GM19372 (cell line): ENCODE measurements at regions not wholly inside any gene's neighbourhood (a gene's known extent, or its start where the extent isn't known, plus 50 kb on each side); places are given as distances from the start of the nearest gene placed in this dataset.

Experiments
- ATAC-seq: cut with Tn5 transposase; IDR thresholded peaks from one replicate; pipeline ENCODE4 v1.9.1; 2021; ENCODE audit warnings: mild to moderate bottlenecking, low read depth, moderate library complexity; ENCODE audit not compliant: unreplicated experiment

GRCh38 chr19:28526038-28526437 is 686.9 kb downstream of the UQCRFS1 start:
- no peak for ATAC-seq

- no peak for ATAC-seq
Observed at GRCh38 chr19:28523619-28524018, 689.3 kb downstream of the UQCRFS1 start.

DNA sequence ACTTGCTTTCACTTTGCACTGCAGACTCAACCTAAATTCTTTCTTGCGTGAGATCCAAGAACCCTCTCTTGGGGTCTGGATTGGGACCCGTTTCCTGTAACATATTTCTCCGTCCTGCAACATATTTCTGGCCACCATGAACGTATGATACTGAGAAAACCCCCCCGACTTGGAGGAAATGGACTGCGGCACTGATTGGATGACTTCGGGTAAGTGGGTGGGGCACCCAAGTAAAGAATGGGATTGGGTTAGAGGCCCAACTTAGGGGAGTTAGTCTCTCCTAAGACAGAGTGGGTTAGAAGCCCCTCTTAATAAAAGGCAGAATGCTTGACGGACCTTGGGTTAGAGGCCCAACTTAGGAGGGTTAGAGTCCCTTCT is 690.4 kb downstream of the UQCRFS1 start:
- ATAC-seq: no peak

- no peak for ATAC-seq
Observed at GRCh38 chr19:28521614-28522544, 691.1 kb downstream of the UQCRFS1 start.

DNA sequence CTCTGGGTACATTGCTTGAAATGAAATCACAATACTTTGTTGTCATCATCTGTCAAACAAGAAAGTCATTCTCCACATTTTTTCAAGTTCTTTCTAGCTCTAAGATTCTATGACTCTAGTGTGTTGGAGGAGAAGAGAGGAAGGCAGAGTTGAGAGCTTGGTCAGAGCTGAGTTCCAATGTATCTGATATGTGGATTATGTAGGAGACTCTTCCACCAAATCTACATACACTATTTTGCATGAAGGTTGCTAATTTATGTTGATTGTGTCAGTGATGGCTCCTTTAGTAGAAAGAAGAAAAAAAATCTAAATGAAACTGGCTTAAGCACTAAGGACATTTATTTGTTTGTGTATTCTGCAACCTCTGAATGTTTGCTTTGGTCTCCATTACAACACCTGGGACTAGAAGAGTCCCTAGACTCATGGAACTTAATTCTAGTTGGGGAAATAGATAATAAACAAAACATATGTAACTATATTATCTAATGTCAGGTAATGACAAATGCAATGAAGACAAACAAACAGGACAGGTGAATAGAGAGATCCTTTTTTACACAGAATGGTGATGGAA is 691.9 kb downstream of the UQCRFS1 start:
- ATAC-seq: no peak

GRCh38 chr19:28519952-28520861 is 692.7 kb downstream of the UQCRFS1 start:
- no peak for ATAC-seq

DNA sequence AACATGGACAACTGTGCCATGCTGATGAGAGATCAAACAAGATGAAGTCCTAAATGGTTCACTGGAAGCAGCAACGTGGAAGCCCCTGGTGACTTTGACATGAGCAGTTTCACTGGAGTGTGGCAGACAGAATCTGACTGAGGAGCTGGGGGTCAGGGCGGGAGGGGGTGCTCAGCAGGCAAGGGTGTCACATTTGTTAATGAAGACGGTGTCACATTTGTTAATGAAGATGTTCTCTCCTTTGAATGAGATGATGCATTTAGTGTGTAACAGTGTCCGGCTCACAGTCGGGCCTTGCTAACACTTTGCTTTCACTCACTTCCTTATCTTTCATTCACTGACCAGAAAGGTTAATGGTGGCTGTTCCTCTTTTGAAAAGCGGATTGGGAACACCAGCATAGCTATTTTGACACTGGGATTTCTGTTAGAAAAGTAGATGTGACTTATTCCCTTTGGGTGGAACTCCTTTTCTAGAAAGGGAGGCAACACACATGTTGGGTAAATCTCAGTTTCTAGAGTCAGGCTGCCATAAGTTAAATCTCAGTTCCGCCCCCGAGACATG is 693.7 kb downstream of the UQCRFS1 start:
- ATAC-seq: no peak

- ATAC-seq: no peak
Observed at GRCh38 chr19:28516415-28516872, 696.5 kb downstream of the UQCRFS1 start.

DNA sequence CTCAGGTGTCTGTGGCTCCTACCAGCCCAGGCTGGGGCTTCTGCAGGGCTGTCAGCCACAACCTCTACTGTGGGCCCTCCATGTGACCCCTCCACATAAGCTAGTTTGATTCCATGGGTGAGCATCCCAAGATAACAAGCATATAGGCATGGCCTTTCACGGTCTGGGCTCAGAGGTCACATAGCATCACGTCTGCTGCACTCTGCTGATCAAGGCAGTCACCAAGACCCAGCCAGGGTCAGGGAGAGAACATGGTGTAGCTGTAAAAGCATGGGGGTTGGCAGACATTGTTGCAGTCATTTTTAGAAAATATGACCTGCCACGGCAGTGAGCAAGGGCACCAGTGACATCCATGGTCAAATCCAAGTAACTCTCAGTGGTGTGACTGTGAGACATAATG is 698.8 kb downstream of the UQCRFS1 start:
- ATAC-seq: no peak

- ATAC-seq: no peak
Observed at GRCh38 chr19:28511655-28512054, 701.3 kb downstream of the UQCRFS1 start.

GRCh38 chr19:28509079-28509895 is 703.7 kb downstream of the UQCRFS1 start:
- ATAC-seq: no peak

- no peak for ATAC-seq
Observed at GRCh38 chr19:28508666-28509065, 704.3 kb downstream of the UQCRFS1 start.

DNA sequence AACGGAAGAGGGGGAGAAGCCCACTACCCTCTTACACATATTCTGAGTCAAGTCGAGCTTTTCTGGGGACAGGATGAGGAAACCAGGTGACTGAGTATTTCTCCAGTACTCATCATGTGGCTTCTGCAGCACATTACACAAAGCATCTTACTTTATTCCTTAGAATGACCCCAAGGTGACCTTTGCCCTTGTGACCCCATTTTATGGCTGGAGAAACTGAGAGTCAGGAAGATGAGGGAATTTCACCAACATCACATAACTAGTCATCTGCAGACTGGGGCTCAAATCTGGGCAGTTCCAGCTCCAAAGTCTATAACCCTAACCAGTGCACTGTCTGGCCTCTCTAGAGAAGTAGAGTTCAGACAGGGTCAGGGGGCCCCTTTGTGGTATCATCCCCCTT is 707.0 kb downstream of the UQCRFS1 start:
- ATAC-seq: no peak

DNA sequence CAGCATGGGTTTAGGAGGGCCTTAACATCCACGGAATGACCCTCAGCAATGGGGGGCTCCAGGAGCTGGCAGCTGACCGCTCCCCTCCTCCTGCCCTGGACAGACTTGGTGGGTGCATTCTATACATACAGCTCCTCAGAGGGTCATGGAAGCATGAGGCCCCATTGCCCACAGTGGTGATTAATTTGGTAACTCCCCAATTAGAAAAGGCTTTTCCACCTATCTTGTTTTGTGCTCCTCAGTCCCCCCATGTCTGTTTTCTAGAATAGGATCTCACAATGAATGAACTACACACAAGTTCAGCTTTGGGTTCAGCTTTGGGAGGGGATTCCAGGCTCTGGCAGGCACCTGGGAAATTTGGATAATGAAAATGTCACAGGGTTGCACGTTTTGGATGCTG is 707.8 kb downstream of the UQCRFS1 start:
- ATAC-seq: no peak

DNA sequence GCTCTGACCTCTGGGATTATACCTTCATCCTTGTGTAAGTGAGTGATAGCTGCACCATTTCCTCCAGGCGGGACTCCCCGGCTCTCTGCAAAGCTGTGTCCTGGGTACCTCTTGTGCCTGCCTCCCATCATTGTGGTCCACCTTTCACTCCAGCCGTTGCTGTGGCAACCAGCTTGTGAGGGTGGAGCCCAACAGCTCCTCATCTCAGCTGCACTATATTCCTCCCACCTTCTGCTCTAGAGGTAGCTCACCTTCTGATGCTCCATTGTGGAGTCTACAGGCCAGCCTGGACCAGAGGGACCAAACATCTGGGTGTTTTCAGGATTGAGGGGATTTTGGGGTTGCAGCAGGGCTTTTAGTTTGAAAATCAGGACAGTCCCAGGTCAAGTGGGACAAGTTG is 708.2 kb downstream of the UQCRFS1 start:
- no peak for ATAC-seq

DNA sequence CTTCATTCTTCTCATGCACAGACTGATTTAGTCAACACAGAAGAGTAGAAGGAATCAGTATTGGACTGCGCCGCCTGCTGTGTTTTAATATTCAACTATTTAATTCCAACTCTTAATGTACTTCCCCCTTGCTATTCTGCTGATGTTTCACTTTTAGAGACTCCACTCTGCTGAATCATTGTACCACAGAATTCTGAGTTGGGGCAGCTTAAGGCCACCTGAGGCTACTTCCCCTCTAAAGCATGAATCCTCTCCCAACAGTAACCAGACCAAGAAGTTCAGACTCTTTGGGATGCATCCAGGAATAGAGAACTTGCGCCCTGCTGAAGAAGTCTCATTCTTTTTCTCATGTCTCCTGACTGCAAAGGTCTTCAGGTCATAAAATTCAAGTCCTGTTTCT is 708.8 kb downstream of the UQCRFS1 start:
- no peak for ATAC-seq

- ATAC-seq: no peak
Observed at GRCh38 chr19:28502879-28503734, 709.8 kb downstream of the UQCRFS1 start.

DNA sequence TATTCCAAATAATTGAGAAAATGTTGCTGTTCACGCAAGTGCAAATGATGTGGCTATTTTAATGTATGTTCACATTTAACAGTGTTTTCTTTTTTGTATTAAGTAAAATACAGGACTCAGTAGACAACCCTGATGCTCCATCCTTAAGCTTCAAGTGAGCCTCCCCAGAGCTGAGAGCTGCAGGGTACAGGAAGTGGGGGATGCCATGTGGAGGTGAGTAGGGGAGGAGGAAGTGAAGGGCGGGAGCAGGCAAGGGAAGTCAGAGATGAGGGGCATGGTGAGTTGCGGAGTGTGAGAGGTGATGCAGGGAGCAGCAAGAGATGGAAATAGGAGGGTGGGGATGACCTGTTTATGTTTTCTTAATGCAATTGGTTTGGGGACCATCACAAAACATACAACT is 711.0 kb downstream of the UQCRFS1 start:
- no peak for ATAC-seq
